MM.1S (cell line): ENCODE measurements at regions not wholly inside any gene's neighbourhood (a gene's known extent, or its start where the extent isn't known, plus 50 kb on each side); places are given as distances from the start of the nearest gene placed in this dataset.

Experiments used
- DNase-seq: peaks from one replicate; pipeline ENCODE4 v3.0.0-alpha.2; 2015
- H2AFZ ChIP-seq: fragments of 300-600 bp; sonication (generic); 2 replicates; pipeline ENCODE4 v1.6.0; 2016; ENCODE audit warnings: antibody characterized with exemption, low read length
- H3F3A ChIP-seq: fragments of 300-600 bp; sonication (generic); 2 replicates; pipeline ENCODE4 v1.6.1; 2016; ENCODE audit warnings: mild to moderate bottlenecking, antibody characterized with exemption, low read length, moderate library complexity, mixed read lengths; ENCODE audit not compliant: insufficient read depth
- H3K27ac ChIP-seq: fragments of 300-600 bp; sonication (generic); 2 replicates; pipeline ENCODE4 v1.5.1; 2016; ENCODE audit warnings: mild to moderate bottlenecking, low read length
- H3K27me3 ChIP-seq: fragments of 300-600 bp; sonication (generic); replicated peaks from 2 replicates; pipeline ENCODE4 v1.6.0; 2016; ENCODE audit warnings: low read length; ENCODE audit not compliant: insufficient read depth
- H3K36me3 ChIP-seq: fragments of 300-600 bp; sonication (generic); replicated peaks from 2 replicates; pipeline ENCODE4 v1.6.1; 2016; ENCODE audit warnings: mild to moderate bottlenecking, low read length, mixed read lengths; ENCODE audit not compliant: insufficient read depth
- H3K4me1 ChIP-seq: fragments of 300-600 bp; sonication (generic); 2 replicates; pipeline ENCODE4 v1.6.1; 2016; ENCODE audit warnings: low read length, mixed read lengths
- H3K4me2 ChIP-seq: fragments of 300-600 bp; sonication (generic); 2 replicates; pipeline ENCODE4 v1.6.0; 2016; ENCODE audit warnings: low read depth, low read length
- H3K4me3 ChIP-seq: fragments of 300-600 bp; sonication (generic); 2 replicates; pipeline ENCODE4 v1.5.1; 2016; ENCODE audit warnings: low read length, mixed read lengths
- H3K79me2 ChIP-seq: fragments of 300-600 bp; sonication (generic); 2 replicates; pipeline ENCODE4 v1.6.1; 2016; ENCODE audit warnings: mixed run types, low read length, mixed read lengths
- H3K9ac ChIP-seq: fragments of 300-600 bp; sonication (generic); 2 replicates; pipeline ENCODE4 v1.6.1; 2016; ENCODE audit warnings: low read length, mixed read lengths
- H3K9me2 ChIP-seq: fragments of 300-600 bp; sonication (generic); replicated peaks from 2 replicates; pipeline ENCODE4 v1.6.1; 2016; ENCODE audit warnings: mild to moderate bottlenecking, low read length, mixed read lengths; ENCODE audit not compliant: insufficient read depth
- H3K9me3 ChIP-seq: fragments of 300-600 bp; sonication (generic); replicated peaks from 2 replicates; pipeline ENCODE4 v1.6.1; 2016; ENCODE audit warnings: mild to moderate bottlenecking, low read length, mixed read lengths; ENCODE audit not compliant: insufficient read depth
- H4K20me1 ChIP-seq: fragments of 300-600 bp; sonication (generic); 2 replicates; pipeline ENCODE4 v1.6.1; 2016; ENCODE audit warnings: mild to moderate bottlenecking, low read length, moderate library complexity, mixed read lengths; ENCODE audit not compliant: insufficient read depth
- EZH2 ChIP-seq: fragments of 300-600 bp; sonication (generic); optimal IDR thresholded peaks from 2 replicates; pipeline ENCODE3; 2017; ENCODE audit warnings: low read depth, mild to moderate bottlenecking, antibody characterized with exemption, low read length, mixed read lengths
- EZH2phosphoT487 ChIP-seq: fragments of 300-600 bp; sonication (generic); IDR thresholded peaks from 2 replicates; pipeline ENCODE4 v1.6.1; 2018; ENCODE audit warnings: antibody characterized with exemption, low read length
- TF ChIP-seq, protein P1 (sequence below): fragments of 300-600 bp; sonication (generic); IDR thresholded peaks from 2 replicates; pipeline ENCODE4 v1.5.1; 2016; ENCODE audit warnings: antibody characterized with exemption, low read length, mixed read lengths

DNA sequence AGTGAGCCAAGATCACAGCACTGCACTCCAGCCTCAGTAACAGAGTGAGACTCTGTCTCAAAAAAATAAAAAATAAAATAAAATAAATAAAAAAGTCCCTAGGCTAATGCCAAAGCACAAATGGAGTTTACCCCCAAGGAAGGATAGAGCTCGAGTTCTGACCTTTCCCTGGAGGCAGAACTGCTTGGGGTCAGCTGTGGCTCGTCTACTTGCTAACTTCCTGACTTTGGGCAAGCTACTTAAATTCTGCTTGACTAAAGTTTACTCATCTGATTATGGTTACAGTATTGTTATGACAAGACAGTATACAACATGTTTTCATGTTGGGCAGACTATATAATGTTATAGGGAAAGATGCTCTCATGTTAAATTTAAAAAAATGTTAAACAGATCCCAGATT lies 359.2 kb downstream of the DNAH5 start:
- Histone ChIP-seq H2AFZ (no peak overlapping the region), H3K4me2 (no peak overlapping the region), H3K9me2 (no peaks in the 10 kb centered on the region), H3K27me3 (no peaks in the 10 kb centered on the region), H3K36me3 (no peaks in the 10 kb centered on the region), H4K20me1 (no peaks in the 10 kb centered on the region), H3K27ac (no peak overlapping the region), H3K9ac (no peak overlapping the region), H3F3A (no peaks in the 10 kb centered on the region), H3K79me2 (no peaks in the 10 kb centered on the region), H3K4me1 (no peaks in the 10 kb centered on the region), H3K9me3 (no peaks in the 10 kb centered on the region), H3K4me3 (no peak overlapping the region)
- DNase-seq: no peak
- TF ChIP-seq, protein P1, sequence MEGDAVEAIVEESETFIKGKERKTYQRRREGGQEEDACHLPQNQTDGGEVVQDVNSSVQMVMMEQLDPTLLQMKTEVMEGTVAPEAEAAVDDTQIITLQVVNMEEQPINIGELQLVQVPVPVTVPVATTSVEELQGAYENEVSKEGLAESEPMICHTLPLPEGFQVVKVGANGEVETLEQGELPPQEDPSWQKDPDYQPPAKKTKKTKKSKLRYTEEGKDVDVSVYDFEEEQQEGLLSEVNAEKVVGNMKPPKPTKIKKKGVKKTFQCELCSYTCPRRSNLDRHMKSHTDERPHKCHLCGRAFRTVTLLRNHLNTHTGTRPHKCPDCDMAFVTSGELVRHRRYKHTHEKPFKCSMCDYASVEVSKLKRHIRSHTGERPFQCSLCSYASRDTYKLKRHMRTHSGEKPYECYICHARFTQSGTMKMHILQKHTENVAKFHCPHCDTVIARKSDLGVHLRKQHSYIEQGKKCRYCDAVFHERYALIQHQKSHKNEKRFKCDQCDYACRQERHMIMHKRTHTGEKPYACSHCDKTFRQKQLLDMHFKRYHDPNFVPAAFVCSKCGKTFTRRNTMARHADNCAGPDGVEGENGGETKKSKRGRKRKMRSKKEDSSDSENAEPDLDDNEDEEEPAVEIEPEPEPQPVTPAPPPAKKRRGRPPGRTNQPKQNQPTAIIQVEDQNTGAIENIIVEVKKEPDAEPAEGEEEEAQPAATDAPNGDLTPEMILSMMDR: no peak
- TF ChIP-seq EZH2 (no peak), EZH2phosphoT487 (no peak)

DNA sequence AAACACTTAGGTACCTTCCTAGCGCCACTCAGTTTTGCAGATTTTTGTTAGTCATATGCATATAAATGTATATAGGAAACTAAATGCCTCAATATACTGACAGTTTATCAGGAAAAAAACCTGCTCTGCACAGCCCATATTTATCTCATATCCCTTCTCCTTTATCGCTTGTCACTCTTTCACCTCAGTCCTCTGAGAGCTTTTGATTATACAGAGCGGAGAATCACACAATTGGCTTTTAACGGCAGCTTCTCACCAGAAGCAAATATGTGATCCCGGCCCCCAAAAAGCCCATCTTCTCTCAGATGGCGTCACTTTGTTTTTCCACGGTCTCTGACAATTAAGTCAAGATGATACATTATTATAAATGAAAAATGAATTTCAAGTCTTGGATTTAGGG lies 362.6 kb downstream of the DNAH5 start:
- no peaks in the 10 kb centered on the region for H3K36me3 ChIP-seq
- H3K27me3 ChIP-seq: no peaks in the 10 kb centered on the region
- no peaks in the 10 kb centered on the region for H3K79me2 ChIP-seq
- no peaks in the 10 kb centered on the region for H3K4me1 ChIP-seq
- no peak for DNase-seq
- H3K4me3 ChIP-seq: no peak overlapping the region
- H3K9ac ChIP-seq: no peak overlapping the region
- no peaks in the 10 kb centered on the region for H3K9me2 ChIP-seq
- H3K9me3 ChIP-seq: no peaks in the 10 kb centered on the region
- H3K4me2 ChIP-seq: no peak overlapping the region
- no peak overlapping the region for H3K27ac ChIP-seq
- H2AFZ ChIP-seq: no peak overlapping the region
- no peaks in the 10 kb centered on the region for H3F3A ChIP-seq
- TF ChIP-seq EZH2: no peak
- TF ChIP-seq EZH2phosphoT487: no peak
- TF ChIP-seq, protein P1: no peak
- H4K20me1 ChIP-seq: no peaks in the 10 kb centered on the region

DNA sequence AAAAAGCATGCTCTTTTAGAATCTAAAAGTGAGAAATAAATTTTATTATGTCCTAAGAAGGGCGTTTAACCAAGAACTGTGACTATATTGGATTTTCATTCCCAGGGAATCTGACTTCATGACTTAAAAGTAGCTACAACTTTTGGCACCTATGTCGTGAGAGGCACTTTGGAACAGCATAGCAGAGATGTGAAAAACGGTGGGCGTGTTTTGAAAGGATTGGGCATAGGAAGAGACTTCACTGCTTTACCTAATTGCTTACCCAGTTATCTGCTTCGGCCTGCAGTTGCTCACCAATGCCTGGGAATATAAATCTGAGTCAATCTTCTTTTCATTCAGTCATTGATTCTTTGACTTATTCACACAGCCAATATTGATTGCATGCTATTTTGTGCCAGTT lies 363.4 kb downstream of the DNAH5 start:
- H3K9me2 ChIP-seq: no peaks in the 10 kb centered on the region
- H3K4me3 ChIP-seq: no peak overlapping the region
- no peak overlapping the region for H3K9ac ChIP-seq
- no peaks in the 10 kb centered on the region for H3F3A ChIP-seq
- no peaks in the 10 kb centered on the region for H3K4me1 ChIP-seq
- H2AFZ ChIP-seq: no peak overlapping the region
- DNase-seq: no peak
- H4K20me1 ChIP-seq: no peaks in the 10 kb centered on the region
- TF ChIP-seq EZH2phosphoT487: no peak
- TF ChIP-seq, protein P1: no peak
- TF ChIP-seq EZH2: no peak
- no peaks in the 10 kb centered on the region for H3K27me3 ChIP-seq
- H3K9me3 ChIP-seq: no peaks in the 10 kb centered on the region
- H3K4me2 ChIP-seq: no peak overlapping the region
- H3K36me3 ChIP-seq: no peaks in the 10 kb centered on the region
- H3K79me2 ChIP-seq: no peaks in the 10 kb centered on the region
- no peak overlapping the region for H3K27ac ChIP-seq
